ENCODE measurements at regions not wholly inside any gene's neighbourhood (a gene's known extent, or its start where the extent isn't known, plus 50 kb on each side); places are given as distances from the start of the nearest gene placed in this dataset.

DNA sequence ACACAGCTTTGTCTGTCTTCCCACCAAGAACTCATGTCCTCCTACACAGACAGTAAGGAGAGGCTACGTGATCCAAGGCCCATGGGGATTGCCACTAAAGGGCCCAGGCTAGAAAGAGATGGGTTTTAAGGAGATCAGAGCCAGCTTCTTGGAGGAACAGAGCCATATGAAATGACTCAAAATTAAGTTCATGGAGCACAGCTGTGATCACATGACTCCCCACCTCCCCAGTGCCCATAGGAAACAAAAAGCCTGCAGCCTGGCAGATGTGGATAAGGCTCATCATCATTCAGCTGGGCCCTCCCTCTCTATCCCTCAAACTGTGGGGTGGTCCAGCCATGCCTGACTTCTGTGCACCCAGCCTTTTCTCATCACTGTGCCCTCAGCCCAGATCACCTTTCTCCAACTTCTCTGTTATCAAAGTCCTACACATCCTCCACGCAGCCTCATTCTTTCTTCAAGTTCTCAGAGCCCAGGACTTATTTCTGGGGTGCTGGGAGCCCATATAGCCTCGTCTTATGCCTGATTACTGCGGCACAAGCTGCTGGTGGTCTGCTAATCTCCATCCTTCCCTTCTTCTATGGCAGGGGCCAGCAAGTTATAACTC is 137.6 kb downstream of the SMAD6 start:
- no peaks in the 10 kb centered on the region; the same call in 1 of the 2 replicates for H4K20me1 ChIP-seq (ENCODE audit: control insufficient read depth, insufficient read depth)
- peaks cover 3% of the 10 kb centered on the region; the same call in 1 of the 3 replicates for H3K9me3 ChIP-seq (replicated peaks; ENCODE audit: control insufficient read depth, insufficient read depth, low read length)
- TF ChIP-seq JUNB (IDR thresholded peaks at IDR 0.05): no peak
- TF ChIP-seq IRF5 (IDR thresholded peaks at IDR 0.05; ENCODE audit: borderline replicate concordance): no peak
- ATAC-seq: no peak
- H3K4me2 ChIP-seq (ENCODE audit: control insufficient read depth, insufficient read depth): no peak overlapping the region
- H3K27ac ChIP-seq (ENCODE audit: control insufficient read depth, insufficient read depth): no peak overlapping the region
- no peak for FAIRE-seq
- no peak for DNase-seq (ENCODE audit: low read depth, low spot score)
- ChIA-PET POLR2A (no interaction called here), SMC1A (ENCODE audit: uncharacterized antibody, unreplicated experiment) (interaction anchor here (1.8 kb wide), 1 partner anchor 11 kb away, joined by 4 read pairs; no protein-coding TSS in a partner anchor), RAD21 (ENCODE audit: unreplicated experiment) (interaction anchor here (0.6 to 0.9 kb wide), 2 partner anchors 14 to 397 kb away, joined by 3 to 5 read pairs; no protein-coding TSS in a partner anchor), CTCF (interaction anchor here (0.9 to 1.6 kb wide), 4 partner anchors 12 to 221 kb away, joined by 3 to 10 read pairs (median 4); no protein-coding TSS in a partner anchor)
- H3K27me3 ChIP-seq (replicated peaks in 1 of 2; ENCODE audit: control insufficient read depth in 2 of 2, insufficient read depth in 2 of 2, low read length in 1 of 2): peaks cover 7 to 18% of the 10 kb centered on the region in 2 experiments
- H3K4me3 ChIP-seq: no peak overlapping the region
- no peaks in the 10 kb centered on the region for H3K79me2 ChIP-seq (ENCODE audit: control insufficient read depth, insufficient read depth, low read length)
- H3K36me3 ChIP-seq (ENCODE audit: control insufficient read depth in 2 of 2, insufficient read depth in 2 of 2, low read length in 1 of 2): no peaks in the 10 kb centered on the region
- H2AFZ ChIP-seq (ENCODE audit: control insufficient read depth, low read depth, low read length): no peak overlapping the region
- in situ Hi-C loops (cut with MboI) (loop anchor here (10.0 kb wide), 1 partner anchor 235 kb away; no protein-coding TSS in a partner anchor), intact Hi-C loops (cut with micrococcal nuclease; ENCODE audit: unreplicated experiment) (no loop called here)
- WGBS (ENCODE audit: insufficient coverage, insufficient replicate concordance, low lambda C conversion rate, missing lambda C conversion rate): 3% methylated on average over 4 of the region's 4 CpGs
- BruUV-seq (replicated peaks): no TSS peak
- H3K9ac ChIP-seq (ENCODE audit: control insufficient read depth, insufficient read depth, low read length): no peak overlapping the region
- no peaks in the 10 kb centered on the region for H3K4me1 ChIP-seq (ENCODE audit: control insufficient read depth, insufficient read depth, low read length)

DNA sequence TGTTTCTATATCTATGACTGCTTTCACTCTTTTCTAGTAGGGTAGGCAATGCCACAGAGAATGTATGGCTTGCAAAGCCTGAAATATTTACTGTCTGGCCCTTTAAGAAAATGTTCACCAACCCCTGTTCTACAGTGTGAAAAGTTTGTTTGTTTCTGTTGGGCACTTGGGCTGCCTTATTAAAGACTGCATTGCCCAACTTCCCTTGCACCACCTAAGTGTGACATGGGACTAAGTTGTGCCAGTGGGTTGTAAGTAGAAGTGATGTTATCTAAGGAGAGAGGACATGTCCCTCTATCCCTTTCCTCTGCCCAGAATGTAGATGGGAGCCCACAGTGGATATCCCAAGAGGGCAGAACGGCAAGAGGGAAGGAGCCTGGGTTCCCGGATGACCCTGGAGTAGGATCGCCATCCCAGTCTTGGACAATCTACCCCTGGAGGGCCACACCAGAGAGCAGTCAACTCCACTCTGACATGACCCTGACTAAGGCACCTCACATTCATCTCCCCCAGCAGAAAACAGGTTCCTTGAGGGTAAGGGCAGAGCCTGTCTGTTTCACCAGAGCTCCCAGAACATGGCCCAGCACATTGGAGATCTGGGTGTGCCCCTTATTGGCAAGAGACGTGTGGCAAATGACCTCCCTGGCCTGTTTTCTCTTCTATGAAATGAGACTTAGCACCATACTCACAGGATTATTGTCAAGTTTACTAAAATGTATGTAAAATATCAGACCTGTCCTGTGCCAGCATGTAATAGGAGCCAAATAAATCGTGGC is 138.8 kb downstream of the SMAD6 start:
- CTCF ChIA-PET: interaction anchor here (1.0 kb wide), 1 partner anchor 10 kb away, joined by 3 read pairs; no protein-coding TSS in a partner anchor
- ATAC-seq: no peak
- no peak for TF ChIP-seq PKNOX1 (IDR thresholded peaks at IDR 0.05)
- FAIRE-seq: no peak
- WGBS (ENCODE audit: insufficient coverage, insufficient replicate concordance, low lambda C conversion rate, missing lambda C conversion rate): 39% methylated on average over 5 of the region's 5 CpGs
- Histone ChIP-seq H4K20me1 (ENCODE audit: control insufficient read depth, insufficient read depth) (no peaks in the 10 kb centered on the region; the same call in 1 of the 2 replicates), H3K4me2 (ENCODE audit: control insufficient read depth, insufficient read depth) (no peak overlapping the region), H2AFZ (ENCODE audit: control insufficient read depth, low read depth, low read length) (no peak overlapping the region), H3K4me3 (no peak overlapping the region), H3K9ac (ENCODE audit: control insufficient read depth, insufficient read depth, low read length) (no peak overlapping the region), H3K79me2 (ENCODE audit: control insufficient read depth, insufficient read depth, low read length) (no peaks in the 10 kb centered on the region), H3K9me3 (replicated peaks; ENCODE audit: control insufficient read depth, insufficient read depth, low read length) (peaks cover under 1% of the 10 kb centered on the region; the same call in 1 of the 3 replicates), H3K27ac (ENCODE audit: control insufficient read depth, insufficient read depth) (no peak overlapping the region), H3K4me1 (ENCODE audit: control insufficient read depth, insufficient read depth, low read length) (no peaks in the 10 kb centered on the region), H3K36me3 (ENCODE audit: control insufficient read depth in 2 of 2, insufficient read depth in 2 of 2, low read length in 1 of 2) (no peaks in the 10 kb centered on the region), H3K27me3 (replicated peaks in 1 of 2; ENCODE audit: control insufficient read depth in 2 of 2, insufficient read depth in 2 of 2, low read length in 1 of 2) (peaks cover 7 to 18% of the 10 kb centered on the region in 2 experiments)
- POLR2A ChIA-PET: no interaction called here
- no peak for DNase-seq (ENCODE audit: low read depth, low spot score)
- intact Hi-C loops (cut with micrococcal nuclease; ENCODE audit: unreplicated experiment) (no loop called here), in situ Hi-C loops (cut with MboI) (loop anchor here (10.0 kb wide), 1 partner anchor 236 kb away; no protein-coding TSS in a partner anchor)
- no TSS peak for BruUV-seq (replicated peaks)
- RAD21 ChIA-PET (ENCODE audit: unreplicated experiment): no interaction called here
- SMC1A ChIA-PET (ENCODE audit: uncharacterized antibody, unreplicated experiment): no interaction called here
